HepG2 (cell line): ENCODE measurements at regions not wholly inside any gene's neighbourhood (a gene's known extent, or its start where the extent isn't known, plus 50 kb on each side); places are given as distances from the start of the nearest gene placed in this dataset.

Experiments
- CEBPG ChIP-seq: IDR thresholded peaks from 2 replicates; pipeline ENCODE4 v1.6.1; 2016
- CENPBD1 ChIP-seq: sonication (generic); formaldehyde crosslinking; IDR thresholded peaks from 2 replicates; pipeline ENCODE4 v1.8.0; 2022; ENCODE audit warnings: missing genetic modification reagents, low read depth, mild to moderate bottlenecking, borderline replicate concordance
- E2F2 ChIP-seq: sonication (generic); formaldehyde crosslinking; IDR thresholded peaks from 2 replicates; pipeline ENCODE4 v1.4.0; 2020; ENCODE audit warnings: missing genetic modification reagents, borderline replicate concordance
- FOSL2 ChIP-seq: sonication (generic); formaldehyde crosslinking; IDR thresholded peaks from 2 replicates; pipeline ENCODE4 v1.4.0; 2020; ENCODE audit warnings: missing genetic modification reagents
- GPBP1L1 ChIP-seq: sonication (generic); formaldehyde crosslinking; IDR thresholded peaks from 2 replicates; pipeline ENCODE4 v1.5.0; 2020; ENCODE audit warnings: mild to moderate bottlenecking, missing genetic modification reagents
- HDAC2 ChIP-seq: sonication (generic); formaldehyde crosslinking; IDR thresholded peaks from 2 replicates; pipeline ENCODE4 v1.4.0; 2020; ENCODE audit warnings: missing genetic modification reagents
- KLF15 ChIP-seq: sonication (generic); formaldehyde crosslinking; IDR thresholded peaks from 2 replicates; pipeline ENCODE4 v1.8.1; 2023; ENCODE audit warnings: borderline replicate concordance, mild to moderate bottlenecking, inconsistent platforms, missing genetic modification reagents, mixed read lengths
- MAFK ChIP-seq, 2 experiments: IDR thresholded peaks in 1 of 2; conservative IDR thresholded peaks in 1 of 2; 2 replicates each; pipeline ENCODE4 v1.6.1; 2011; ENCODE audit warnings: improper control_type of control experiment in 2 of 2, low read length in 2 of 2
- PLRG1 ChIP-seq: fragments of 450-650 bp; conservative IDR thresholded peaks from 2 replicates; pipeline ENCODE4 v1.6.1; 2016
- SIX1 ChIP-seq: sonication (generic); formaldehyde crosslinking; IDR thresholded peaks from 2 replicates; pipeline ENCODE4 v1.4.0; 2020; ENCODE audit warnings: missing genetic modification reagents, borderline replicate concordance
- TCF7L2 ChIP-seq: IDR thresholded peaks from 2 replicates; pipeline ENCODE4 v1.6.1; 2011; ENCODE audit warnings: mild to moderate bottlenecking, low read depth, low read length, moderate library complexity
- YEATS2 ChIP-seq: sonication (generic); formaldehyde crosslinking; IDR thresholded peaks from 2 replicates; pipeline ENCODE4 v1.4.0; 2020; ENCODE audit warnings: missing genetic modification reagents, borderline replicate concordance
- ZC3H13 ChIP-seq: sonication (generic); formaldehyde crosslinking; IDR thresholded peaks from 2 replicates; pipeline ENCODE4 v1.8.1; 2023; ENCODE audit warnings: mild to moderate bottlenecking, missing genetic modification reagents, moderate library complexity
- ZMYM3 ChIP-seq: sonication (generic); formaldehyde crosslinking; IDR thresholded peaks from 2 replicates; pipeline ENCODE4 v1.5.1; 2020; ENCODE audit warnings: mild to moderate bottlenecking, missing genetic modification reagents
- ZNF101 ChIP-seq: sonication (generic); formaldehyde crosslinking; IDR thresholded peaks from 2 replicates; pipeline ENCODE4 v1.4.0; 2020; ENCODE audit warnings: mild to moderate bottlenecking, low read depth, missing genetic modification reagents, borderline replicate concordance
- ZNF205 ChIP-seq: IDR thresholded peaks from 2 replicates; pipeline ENCODE4 v1.6.1; 2018; ENCODE audit warnings: missing biosample characterization, missing genetic modification reagents
- ZNF317 ChIP-seq: sonication (generic); formaldehyde crosslinking; IDR thresholded peaks from 2 replicates; pipeline ENCODE4 v1.5.0; 2020; ENCODE audit warnings: mild to moderate bottlenecking, missing genetic modification reagents
- ZNF343 ChIP-seq: sonication (generic); formaldehyde crosslinking; IDR thresholded peaks from 2 replicates; pipeline ENCODE4 v1.4.0; 2020; ENCODE audit warnings: mild to moderate bottlenecking, missing genetic modification reagents
- ZNF382 ChIP-seq: sonication (generic); formaldehyde crosslinking; IDR thresholded peaks from 2 replicates; pipeline ENCODE4 v1.5.0; 2020; ENCODE audit warnings: missing genetic modification reagents, mild to moderate bottlenecking, borderline replicate concordance
- ZNF557 ChIP-seq: sonication (generic); formaldehyde crosslinking; IDR thresholded peaks from 2 replicates; pipeline ENCODE4 v1.4.0; 2020; ENCODE audit warnings: missing genetic modification reagents
- ZNF672 ChIP-seq: sonication (generic); formaldehyde crosslinking; IDR thresholded peaks from 2 replicates; pipeline ENCODE4 v1.8.1; 2022; ENCODE audit warnings: missing genetic modification reagents
- ZNF775 ChIP-seq: sonication (generic); formaldehyde crosslinking; IDR thresholded peaks from 2 replicates; pipeline ENCODE4 v1.4.0; 2020; ENCODE audit warnings: missing genetic modification reagents, mild to moderate bottlenecking, moderate library complexity, borderline replicate concordance
- ZNF878 ChIP-seq: sonication (generic); formaldehyde crosslinking; IDR thresholded peaks from 2 replicates; pipeline ENCODE4 v1.8.1; 2023; ENCODE audit warnings: mild to moderate bottlenecking, missing genetic modification reagents, moderate library complexity
- TF ChIP-seq, protein P1 (sequence below): sonication (generic); formaldehyde crosslinking; IDR thresholded peaks from 2 replicates; pipeline ENCODE4 v1.4.0; 2020; ENCODE audit warnings: missing genetic modification reagents, mild to moderate bottlenecking, borderline replicate concordance
- TF ChIP-seq, protein P2 (sequence below): sonication (generic); formaldehyde crosslinking; IDR thresholded peaks from 2 replicates; pipeline ENCODE4 v1.5.0; 2020; ENCODE audit warnings: mild to moderate bottlenecking, missing genetic modification reagents

GRCh38 chr2:43010438-43011157, 215.8 kb downstream of the ZFP36L2 start (continued):
- no peak for TF ChIP-seq ZNF317
- TF ChIP-seq, protein P1, sequence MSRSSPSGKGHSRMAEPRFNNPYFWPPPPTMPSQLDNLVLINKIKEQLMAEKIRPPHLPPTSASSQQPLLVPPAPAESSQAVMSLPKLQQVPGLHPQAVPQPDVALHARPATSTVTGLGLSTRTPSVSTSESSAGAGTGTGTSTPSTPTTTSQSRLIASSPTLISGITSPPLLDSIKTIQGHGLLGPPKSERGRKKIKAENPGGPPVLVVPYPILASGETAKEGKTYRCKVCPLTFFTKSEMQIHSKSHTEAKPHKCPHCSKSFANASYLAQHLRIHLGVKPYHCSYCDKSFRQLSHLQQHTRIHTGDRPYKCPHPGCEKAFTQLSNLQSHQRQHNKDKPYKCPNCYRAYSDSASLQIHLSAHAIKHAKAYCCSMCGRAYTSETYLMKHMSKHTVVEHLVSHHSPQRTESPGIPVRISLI = no peak
- 0 out of 2 replicates have a peak, but pooled peaks have one; percentile 14 for TF ChIP-seq HDAC2 (CRISPR knock-in tag)
- no peak for TF ChIP-seq ZNF775 (CRISPR knock-in tag)
- TF ChIP-seq MAFK (conservative IDR thresholded peaks at IDR 0.05 in 1 of 2, IDR thresholded peaks at IDR 0.05 in 1 of 2; ENCODE audit: low read length in 2 of 2) = no peak
- TF ChIP-seq ZNF101 = no peak
- TF ChIP-seq FOSL2 (CRISPR knock-in tag) = peak; percentile 80
- TF ChIP-seq, protein P2, sequence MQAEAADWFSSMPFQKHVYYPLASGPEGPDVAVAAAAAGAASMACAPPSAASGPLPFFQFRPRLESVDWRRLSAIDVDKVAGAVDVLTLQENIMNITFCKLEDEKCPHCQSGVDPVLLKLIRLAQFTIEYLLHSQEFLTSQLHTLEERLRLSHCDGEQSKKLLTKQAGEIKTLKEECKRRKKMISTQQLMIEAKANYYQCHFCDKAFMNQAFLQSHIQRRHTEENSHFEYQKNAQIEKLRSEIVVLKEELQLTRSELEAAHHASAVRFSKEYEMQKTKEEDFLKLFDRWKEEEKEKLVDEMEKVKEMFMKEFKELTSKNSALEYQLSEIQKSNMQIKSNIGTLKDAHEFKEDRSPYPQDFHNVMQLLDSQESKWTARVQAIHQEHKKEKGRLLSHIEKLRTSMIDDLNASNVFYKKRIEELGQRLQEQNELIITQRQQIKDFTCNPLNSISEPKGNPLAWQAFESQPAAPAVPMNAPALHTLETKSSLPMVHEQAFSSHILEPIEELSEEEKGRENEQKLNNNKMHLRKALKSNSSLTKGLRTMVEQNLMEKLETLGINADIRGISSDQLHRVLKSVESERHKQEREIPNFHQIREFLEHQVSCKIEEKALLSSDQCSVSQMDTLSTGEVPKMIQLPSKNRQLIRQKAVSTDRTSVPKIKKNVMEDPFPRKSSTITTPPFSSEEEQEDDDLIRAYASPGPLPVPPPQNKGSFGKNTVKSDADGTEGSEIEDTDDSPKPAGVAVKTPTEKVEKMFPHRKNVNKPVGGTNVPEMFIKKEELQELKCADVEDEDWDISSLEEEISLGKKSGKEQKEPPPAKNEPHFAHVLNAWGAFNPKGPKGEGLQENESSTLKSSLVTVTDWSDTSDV = no peak
- peak; percentile 59 for TF ChIP-seq CEBPG
- TF ChIP-seq ZNF878 = no peak
- TF ChIP-seq ZC3H13 (CRISPR knock-in tag) = no peak
- TF ChIP-seq YEATS2 (CRISPR knock-in tag) = no peak
- TF ChIP-seq E2F2 (CRISPR knock-in tag) = no peak
- no peak for TF ChIP-seq CENPBD1 (CRISPR knock-in tag)
- peak; percentile 55; the same call in 1 of the 2 replicates for TF ChIP-seq SIX1
- TF ChIP-seq PLRG1 = no peak
- no peak for TF ChIP-seq ZNF557 (CRISPR knock-in tag)
- no peak for TF ChIP-seq ZNF382 (CRISPR knock-in tag)
- TF ChIP-seq ZMYM3 (CRISPR knock-in tag) = no peak
- TF ChIP-seq GPBP1L1 = no peak
- no peak for TF ChIP-seq ZNF672 (CRISPR knock-in tag)
- no peak for TF ChIP-seq ZNF343 (CRISPR knock-in tag)
- TF ChIP-seq KLF15 (CRISPR knock-in tag) = no peak
- no peak for TF ChIP-seq TCF7L2
- TF ChIP-seq ZNF205 (CRISPR knock-in tag) = no peak
